IMR-90 (cell line): ENCODE measurements at regions not wholly inside any gene's neighbourhood (a gene's known extent, or its start where the extent isn't known, plus 50 kb on each side); places are given as distances from the start of the nearest gene placed in this dataset.
A peak's percentile ranks its signal among the peaks of the same experiment; 100 is the strongest.

Experiments used
- ATAC-seq: fragments of 200-7000 bp; cut with Tn5 transposase; 2 replicates; pipeline ENCODE4 v1.9.1; 2020; ENCODE audit warnings: low read depth, mild to moderate bottlenecking, moderate library complexity
- BruUV-seq: library from RNA; stranded (reverse); fragments of 400-500 nt; replicated peaks from 2 replicates; lab custom pipeline; 2021; lab: Mats Ljungman, UMichigan
- CTCF ChIA-PET: fragments of 300-600 bp; formaldehyde crosslinking; extraction: SDS; loops from one replicate; lab custom pipeline; 2021; ENCODE audit warnings: antibody characterized with exemption; lab: Yijun Ruan, JAX
- POLR2A ChIA-PET: fragments of 300-600 bp; sonication (Branson Sonifier 250); formaldehyde crosslinking; loops from one replicate; lab custom pipeline; 2022; ENCODE audit warnings: antibody characterized with exemption; ENCODE audit not compliant: unreplicated experiment; lab: Charles Lee
- DNase-seq: peaks from one replicate; pipeline ENCODE4 v3.0.0; 2013
- H2AFZ ChIP-seq: replicated peaks from 2 replicates; pipeline ENCODE3; 2013; ENCODE audit warnings: low read length, mild to moderate bottlenecking; ENCODE audit not compliant: poor library complexity
- H2AK5ac ChIP-seq: 2 replicates; pipeline ENCODE4 v1.6.1; 2013; ENCODE audit warnings: low read depth, low read length, inconsistent platforms
- H2AK9ac ChIP-seq: replicated peaks from 2 replicates; pipeline ENCODE3; 2013; ENCODE audit warnings: mild to moderate bottlenecking, low read depth, low read length, moderate library complexity; ENCODE audit not compliant: poor library complexity
- H2BK120ac ChIP-seq: 2 replicates; pipeline ENCODE4 v1.6.1; 2013; ENCODE audit warnings: low read depth, low read length, inconsistent platforms
- H2BK15ac ChIP-seq: 3 replicates; pipeline ENCODE4 v1.6.1; 2013; ENCODE audit warnings: low read depth, low read length, inconsistent platforms
- H2BK20ac ChIP-seq: 2 replicates; pipeline ENCODE4 v1.6.1; 2013; ENCODE audit warnings: low read depth, mild to moderate bottlenecking, inconsistent platforms, low read length, moderate library complexity
- H2BK5ac ChIP-seq: 2 replicates; pipeline ENCODE4 v1.6.1; 2013; ENCODE audit warnings: mild to moderate bottlenecking, low read depth, low read length, inconsistent platforms; ENCODE audit not compliant: poor library complexity, severe bottlenecking
- H3K14ac ChIP-seq: replicated peaks from 2 replicates; pipeline ENCODE4 v1.6.1; 2013; ENCODE audit warnings: low read depth, low read length, inconsistent platforms
- H3K18ac ChIP-seq: 2 replicates; pipeline ENCODE4 v1.6.1; 2013; ENCODE audit warnings: low read depth, low read length, control low read depth
- H3K23ac ChIP-seq: 2 replicates; pipeline ENCODE4 v1.6.1; 2013; ENCODE audit warnings: low read depth, low read length, inconsistent platforms
- H3K27ac ChIP-seq: 2 replicates; pipeline ENCODE4 v1.5.1; 2013; ENCODE audit warnings: mild to moderate bottlenecking, control low read depth, low read length; ENCODE audit not compliant: insufficient read depth
- H3K27me3 ChIP-seq: 2 replicates; pipeline ENCODE4 v1.6.1; 2013; ENCODE audit warnings: low read length; ENCODE audit not compliant: control insufficient read depth, insufficient read depth
- H3K36me3 ChIP-seq: 2 replicates; pipeline ENCODE4 v1.6.1; 2013; ENCODE audit warnings: low read length, mixed read lengths; ENCODE audit not compliant: control insufficient read depth, insufficient read depth
- H3K4ac ChIP-seq: 2 replicates; pipeline ENCODE4 v1.6.1; 2013; ENCODE audit warnings: low read depth, low read length, inconsistent platforms
- H3K4me1 ChIP-seq: 2 replicates; pipeline ENCODE4 v1.6.1; 2013; ENCODE audit warnings: low read length, mixed read lengths; ENCODE audit not compliant: control insufficient read depth, insufficient read depth
- H3K4me2 ChIP-seq: 2 replicates; pipeline ENCODE4 v1.6.1; 2013; ENCODE audit warnings: low read depth, mild to moderate bottlenecking, control low read depth, low read length, moderate library complexity
- H3K4me3 ChIP-seq: 2 replicates; pipeline ENCODE4 v1.5.1; 2013; ENCODE audit warnings: low read depth, mild to moderate bottlenecking, control low read depth, low read length, moderate library complexity; ENCODE audit not compliant: insufficient read depth
- H3K56ac ChIP-seq: 2 replicates; pipeline ENCODE4 v1.6.1; 2013; ENCODE audit warnings: low read length, inconsistent platforms; ENCODE audit not compliant: insufficient read depth; ENCODE audit errors: extremely low read depth
- H3K79me1 ChIP-seq, 2 experiments: 2 replicates each; pipeline ENCODE4 v1.6.1; 2013; ENCODE audit warnings: low read length in 2 of 2, inconsistent platforms in 1 of 2, low read depth in 1 of 2
- H3K9ac ChIP-seq: 2 replicates; pipeline ENCODE4 v1.6.1; 2013; ENCODE audit warnings: low read depth, low read length, control low read depth
- H3K9me1 ChIP-seq: 2 replicates; pipeline ENCODE4 v1.6.1; 2013; ENCODE audit warnings: low read length, inconsistent platforms; ENCODE audit not compliant: insufficient read depth
- H3K9me3 ChIP-seq: 2 replicates; pipeline ENCODE4 v1.6.1; 2013; ENCODE audit warnings: low read length; ENCODE audit not compliant: control insufficient read depth, insufficient read depth
- H4K20me1 ChIP-seq: 2 replicates; pipeline ENCODE4 v1.6.1; 2013; ENCODE audit warnings: low read length, inconsistent platforms; ENCODE audit not compliant: insufficient read depth
- H4K5ac ChIP-seq: 2 replicates; pipeline ENCODE4 v1.6.1; 2013; ENCODE audit warnings: mild to moderate bottlenecking, low read depth, low read length, control low read depth
- H4K8ac ChIP-seq, 2 experiments: 2 replicates each; pipeline ENCODE4 v1.6.1; 2013; ENCODE audit warnings: low read depth in 2 of 2, low read length in 2 of 2, control low read depth in 1 of 2, inconsistent platforms in 1 of 2
- H4K91ac ChIP-seq: 2 replicates; pipeline ENCODE4 v1.6.1; 2013; ENCODE audit warnings: low read depth, low read length, inconsistent platforms; ENCODE audit not compliant: insufficient read depth
- CTCF ChIP-seq: conservative IDR thresholded peaks from 2 replicates; pipeline ENCODE4 v1.5.1; 2012; ENCODE audit warnings: mild to moderate bottlenecking, low read depth, low read length, improper control_type of control experiment
- MXI1 ChIP-seq: IDR thresholded peaks from 2 replicates; pipeline ENCODE4 v1.6.1; 2012; ENCODE audit warnings: low read depth, mild to moderate bottlenecking, low read length, moderate library complexity, borderline replicate concordance
- RAD21 ChIP-seq: IDR thresholded peaks from 2 replicates; pipeline ENCODE4 v1.6.1; 2012; ENCODE audit warnings: low read length, improper control_type of control experiment
- WGBS, 2 experiments: methylation state at CpG; one replicate each; pipeline versions ENCODE4 v1.1.5 to v1.1.7; 2013; ENCODE audit warnings: missing lambda C conversion rate in 2 of 2; ENCODE audit not compliant: insufficient read length in 1 of 2; ENCODE audit errors: extremely low coverage in 2 of 2; 5-methylcytosine and 5-hydroxymethylcytosine counted together
- dilution Hi-C: fragments of 300-500 bp; cut with HindIII; formaldehyde crosslinking; loops from one replicate; pipeline ENCODE4 v1.14.3; 2018; ENCODE audit warnings: low sequenced_read_pairs; ENCODE audit not compliant: unreplicated experiment
- in situ Hi-C: fragments of 300-500 bp; cut with MboI; formaldehyde crosslinking; loops from 3 replicates; pipeline ENCODE4 v1.14.3; 2019; ENCODE audit warnings: low sequenced_read_pairs, inconsistent platforms, mixed read lengths
- intact Hi-C: fragments of 100-400 bp; cut with micrococcal nuclease; formaldehyde crosslinking; loops from 2 replicates; pipeline ENCODE4 v1.10.0; 2022

GRCh38 chrX:93874554-93874953 is 200.5 kb downstream of the FAM133A start:
- no peak for DNase-seq
- Histone ChIP-seq H3K14ac (no peak overlapping the region), H3K27ac (no peak overlapping the region), H4K8ac (no peak overlapping the region), H3K9me3 (0 out of 2 replicates have a peak, but pooled peaks cover 2% of the 10 kb centered on the region), H2AFZ (no peak overlapping the region), H4K20me1 (no peaks in the 10 kb centered on the region), H2BK120ac (no peak overlapping the region), H3K56ac (no peak overlapping the region), H3K27me3 (no peaks in the 10 kb centered on the region), H3K79me1 (no peaks in the 10 kb centered on the region), H3K4me3 (no peak overlapping the region), H3K9me1 (no peaks in the 10 kb centered on the region), H3K18ac (no peak overlapping the region), H3K23ac (no peak overlapping the region), H3K4me1 (no peaks in the 10 kb centered on the region), H3K9ac (no peak overlapping the region), H2BK15ac (no peak overlapping the region), H2BK20ac (no peak overlapping the region), H2AK5ac (no peak overlapping the region), H2BK5ac (no peak overlapping the region), H4K5ac (no peak overlapping the region), H3K4me2 (no peak overlapping the region), H3K4ac (no peak overlapping the region), H3K36me3 (no peaks in the 10 kb centered on the region), H2AK9ac (no peak overlapping the region), H4K91ac (no peak overlapping the region)
- no CpG with 5 or more reads among the region's 4 CpGs for WGBS, 2 experiments
- dilution Hi-C loops (no loop called here), in situ Hi-C loops (no loop called here), intact Hi-C loops (no loop called here)
- ATAC-seq, result no peak
- no peak for TF ChIP-seq MXI1
- TF ChIP-seq CTCF, result peak; percentile 47
- peak; percentile 41 for TF ChIP-seq RAD21
- BruUV-seq, result no TSS peak
- ChIA-PET CTCF (no interaction called here), POLR2A (no interaction called here)
